Astrocyte (in vitro differentiated cells and primary cell): ENCODE measurements at regions not wholly inside any gene's neighbourhood (a gene's known extent, or its start where the extent isn't known, plus 50 kb on each side); places are given as distances from the start of the nearest gene placed in this dataset.

Experiments
- DNase-seq: peaks from one replicate; pipeline ENCODE4 v3.0.0-alpha.2; 2010; ENCODE audit warnings: low read depth
- FAIRE-seq: peaks from 2 replicates; lab custom pipeline; 2011; peaks lifted over from hg19 to GRCh38; lab: Jason Lieb, UNC
- H2AFZ ChIP-seq: 2 replicates; pipeline ENCODE4 v1.6.0; 2012; ENCODE audit warnings: low read depth, low read length, inconsistent platforms
- H3K27ac ChIP-seq: 2 replicates; pipeline ENCODE4 v1.5.1; 2011; ENCODE audit warnings: low read depth, low read length, inconsistent platforms
- H3K27me3 ChIP-seq: 2 replicates; pipeline ENCODE4 v1.6.0; 2011; ENCODE audit warnings: low read length, inconsistent platforms; ENCODE audit not compliant: insufficient read depth
- H3K36me3 ChIP-seq: 2 replicates; pipeline ENCODE4 v1.5.1; 2011; ENCODE audit warnings: low read length, inconsistent platforms; ENCODE audit not compliant: insufficient read depth
- H3K4me1 ChIP-seq: 2 replicates; pipeline ENCODE4 v1.5.1; 2011; ENCODE audit warnings: low read length, inconsistent platforms; ENCODE audit not compliant: insufficient read depth
- H3K4me2 ChIP-seq: 2 replicates; pipeline ENCODE4 v1.6.0; 2012; ENCODE audit warnings: low read length, inconsistent platforms
- H3K4me3 ChIP-seq: 2 replicates; pipeline ENCODE4 v1.5.1; 2011; ENCODE audit warnings: low read depth, mild to moderate bottlenecking, low read length, inconsistent platforms; ENCODE audit not compliant: insufficient read depth
- H3K79me2 ChIP-seq: 2 replicates; pipeline ENCODE4 v1.6.0; 2012; ENCODE audit warnings: mild to moderate bottlenecking, low read length, inconsistent platforms; ENCODE audit not compliant: insufficient read depth
- H3K9ac ChIP-seq: 2 replicates; pipeline ENCODE4 v1.6.0; 2012; ENCODE audit warnings: mild to moderate bottlenecking, low read length, inconsistent platforms
- H3K9me3 ChIP-seq: 2 replicates; pipeline ENCODE4 v1.5.1; 2012; ENCODE audit warnings: low read depth, mild to moderate bottlenecking, low read length, inconsistent platforms; ENCODE audit not compliant: insufficient read depth
- H4K20me1 ChIP-seq: 2 replicates; pipeline ENCODE4 v1.6.0; 2012; ENCODE audit warnings: low read length, inconsistent platforms; ENCODE audit not compliant: insufficient read depth
- H3K27ac Mint-ChIP-seq: one replicate; pipeline ENCODE4 v1.8.0; 2021; ENCODE audit warnings: mild to moderate bottlenecking, mixed read lengths; ENCODE audit not compliant: unreplicated experiment
- H3K27me3 Mint-ChIP-seq: one replicate; pipeline ENCODE4 v1.8.0; 2021; ENCODE audit warnings: low read depth, mixed read lengths; ENCODE audit not compliant: unreplicated experiment
- H3K36me3 Mint-ChIP-seq: one replicate; pipeline ENCODE4 v1.8.0; 2021; ENCODE audit warnings: low read depth, mixed read lengths; ENCODE audit not compliant: unreplicated experiment
- H3K4me1 Mint-ChIP-seq: one replicate; pipeline ENCODE4 v1.8.0; 2021; ENCODE audit warnings: low read depth, mixed read lengths; ENCODE audit not compliant: unreplicated experiment
- H3K4me3 Mint-ChIP-seq: one replicate; pipeline ENCODE4 v1.8.0; 2021; ENCODE audit warnings: mild to moderate bottlenecking, moderate library complexity, mixed read lengths; ENCODE audit not compliant: unreplicated experiment
- H3K9me3 Mint-ChIP-seq: one replicate; pipeline ENCODE4 v1.8.0; 2021; ENCODE audit warnings: mild to moderate bottlenecking, mixed read lengths; ENCODE audit not compliant: unreplicated experiment
- CTCF ChIP-seq: IDR thresholded peaks from 2 replicates; pipeline ENCODE4 v1.5.1; 2011; ENCODE audit warnings: low read depth, mild to moderate bottlenecking, inconsistent platforms, low read length, moderate library complexity; ENCODE audit not compliant: insufficient read depth
- EZH2 ChIP-seq: IDR thresholded peaks from 2 replicates; pipeline ENCODE4 v1.6.1; 2012; ENCODE audit warnings: mild to moderate bottlenecking, low read length, inconsistent platforms; ENCODE audit not compliant: insufficient read depth

- H3K9me3 ChIP-seq, result no peaks in the 10 kb centered on the region
- DNase-seq (no peak), FAIRE-seq (no peak)
- H4K20me1 ChIP-seq, result no peaks in the 10 kb centered on the region
- TF ChIP-seq EZH2, result no peak
- no peak for TF ChIP-seq CTCF
- H3K36me3 ChIP-seq, result no peaks in the 10 kb centered on the region
- Mint-ChIP-seq H3K36me3 (no peaks in the 10 kb centered on the region), H3K4me1 (no peaks in the 10 kb centered on the region), H3K27ac (no peak overlapping the region), H3K9me3 (no peaks in the 10 kb centered on the region), H3K27me3 (peaks cover 10% of the 10 kb centered on the region), H3K4me3 (no peak overlapping the region)
- no peaks in the 10 kb centered on the region for H3K79me2 ChIP-seq
- no peaks in the 10 kb centered on the region for H3K4me1 ChIP-seq
- peaks cover 5% of the 10 kb centered on the region for H3K27me3 ChIP-seq
- H3K4me2 ChIP-seq, result no peak overlapping the region
- no peak overlapping the region for H3K9ac ChIP-seq
- no peak overlapping the region for H3K27ac ChIP-seq
- H3K4me3 ChIP-seq, result no peak overlapping the region
- no peak overlapping the region for H2AFZ ChIP-seq
These were observed 236.3 kb downstream of the HAO1 start for GRCh38 chr20:7703996-7704395.

GRCh38 chr20:7708112-7708511 lies 232.1 kb downstream of the HAO1 start:
- no peaks in the 10 kb centered on the region for H3K27me3 ChIP-seq
- H3K4me1 ChIP-seq, result no peaks in the 10 kb centered on the region
- H3K4me2 ChIP-seq, result no peak overlapping the region
- Mint-ChIP-seq H3K4me1 (peaks cover 1% of the 10 kb centered on the region), H3K36me3 (no peaks in the 10 kb centered on the region), H3K9me3 (peaks cover 5% of the 10 kb centered on the region), H3K27me3 (peaks cover 6% of the 10 kb centered on the region), H3K27ac (no peak overlapping the region), H3K4me3 (no peak overlapping the region)
- no peak overlapping the region for H3K9ac ChIP-seq
- H3K27ac ChIP-seq, result no peak overlapping the region
- no peaks in the 10 kb centered on the region for H4K20me1 ChIP-seq
- no peak overlapping the region for H3K4me3 ChIP-seq
- no peaks in the 10 kb centered on the region for H3K9me3 ChIP-seq
- FAIRE-seq (no peak), DNase-seq (no peak)
- no peaks in the 10 kb centered on the region for H3K36me3 ChIP-seq
- no peaks in the 10 kb centered on the region for H3K79me2 ChIP-seq
- TF ChIP-seq EZH2, result no peak
- TF ChIP-seq CTCF, result no peak
- H2AFZ ChIP-seq, result no peak overlapping the region

GRCh38 chr20:7708782-7709181 lies 231.5 kb downstream of the HAO1 start:
- Mint-ChIP-seq H3K9me3 (peaks cover 5% of the 10 kb centered on the region), H3K36me3 (no peaks in the 10 kb centered on the region), H3K4me1 (peaks cover 1% of the 10 kb centered on the region), H3K4me3 (no peak overlapping the region), H3K27me3 (peaks cover 6% of the 10 kb centered on the region), H3K27ac (no peak overlapping the region)
- DNase-seq, result no peak
- H3K36me3 ChIP-seq, result no peaks in the 10 kb centered on the region
- no peaks in the 10 kb centered on the region for H3K4me1 ChIP-seq
- H4K20me1 ChIP-seq, result no peaks in the 10 kb centered on the region
- H3K4me3 ChIP-seq, result no peak overlapping the region
- no peak overlapping the region for H3K4me2 ChIP-seq
- no peaks in the 10 kb centered on the region for H3K9me3 ChIP-seq
- no peak overlapping the region for H3K9ac ChIP-seq
- FAIRE-seq, result no peak
- TF ChIP-seq CTCF, result no peak
- TF ChIP-seq EZH2, result no peak
- no peak overlapping the region for H3K27ac ChIP-seq
- no peak overlapping the region for H2AFZ ChIP-seq
- H3K79me2 ChIP-seq, result no peaks in the 10 kb centered on the region
- no peaks in the 10 kb centered on the region for H3K27me3 ChIP-seq
